H9 (cell line): ENCODE measurements at regions not wholly inside any gene's neighbourhood (a gene's known extent, or its start where the extent isn't known, plus 50 kb on each side); places are given as distances from the start of the nearest gene placed in this dataset.

Experiments
- DNase-seq: peaks from one replicate; pipeline ENCODE4 v3.0.0-alpha.2; 2017
- H2AFZ ChIP-seq: one replicate; pipeline ENCODE4 v1.6.1; 2013; ENCODE audit warnings: mild to moderate bottlenecking, low read length, control low read depth, moderate library complexity
- H2AK5ac ChIP-seq: 2 replicates; pipeline ENCODE4 v1.6.1; 2013; ENCODE audit warnings: low read length, control low read depth, mixed read lengths; ENCODE audit not compliant: insufficient read length
- H2BK120ac ChIP-seq: one replicate; pipeline ENCODE4 v1.6.1; 2013; ENCODE audit warnings: low read depth, mild to moderate bottlenecking, low read length, control low read depth, inconsistent platforms; ENCODE audit not compliant: poor library complexity, severe bottlenecking
- H2BK12ac ChIP-seq: 2 replicates; pipeline ENCODE4 v1.6.1; 2013; ENCODE audit warnings: low read length, control low read depth, mixed read lengths, low read depth; ENCODE audit not compliant: insufficient read length
- H2BK15ac ChIP-seq: 2 replicates; pipeline ENCODE4 v1.6.1; 2013; ENCODE audit warnings: low read depth, low read length, control low read depth
- H2BK20ac ChIP-seq: one replicate; pipeline ENCODE4 v1.6.1; 2013; ENCODE audit warnings: low read depth, mild to moderate bottlenecking, low read length, control low read depth, inconsistent platforms; ENCODE audit not compliant: poor library complexity, severe bottlenecking
- H2BK5ac ChIP-seq: 2 replicates; pipeline ENCODE4 v1.6.1; 2013; ENCODE audit warnings: low read length, control low read depth, mixed read lengths; ENCODE audit not compliant: insufficient read length
- H3K14ac ChIP-seq: 2 replicates; pipeline ENCODE4 v1.6.1; 2013; ENCODE audit warnings: low read length, control low read depth; ENCODE audit not compliant: insufficient read depth
- H3K18ac ChIP-seq: 2 replicates; pipeline ENCODE4 v1.6.1; 2013; ENCODE audit warnings: low read depth, mild to moderate bottlenecking, mixed read lengths, low read length, control low read depth; ENCODE audit not compliant: insufficient read length
- H3K23ac ChIP-seq: 2 replicates; pipeline ENCODE4 v1.6.1; 2013; ENCODE audit warnings: low read length, control low read depth, mixed read lengths, low read depth; ENCODE audit not compliant: insufficient read length
- H3K23me2 ChIP-seq: 2 replicates; pipeline ENCODE4 v1.6.1; 2013; ENCODE audit warnings: low read depth, mild to moderate bottlenecking, mixed read lengths, low read length, control low read depth; ENCODE audit not compliant: insufficient read length, poor library complexity, severe bottlenecking
- H3K27ac ChIP-seq: 2 replicates; pipeline ENCODE4 v1.5.1; 2013; ENCODE audit warnings: low read length, control low read depth, mixed read lengths, low read depth; ENCODE audit not compliant: insufficient read length
- H3K27me3 ChIP-seq: 2 replicates; pipeline ENCODE4 v1.6.1; 2013; ENCODE audit warnings: low read length, control low read depth, inconsistent platforms; ENCODE audit not compliant: insufficient read depth
- H3K4ac ChIP-seq: 2 replicates; pipeline ENCODE4 v1.6.1; 2013; ENCODE audit warnings: low read depth, mild to moderate bottlenecking, control low read depth, inconsistent platforms, low read length, moderate library complexity
- H3K4me1 ChIP-seq: 2 replicates; pipeline ENCODE4 v1.6.1; 2013; ENCODE audit warnings: low read length, control low read depth, inconsistent platforms; ENCODE audit not compliant: insufficient read depth
- H3K4me2 ChIP-seq: 2 replicates; pipeline ENCODE4 v1.6.1; 2013; ENCODE audit warnings: low read length, control low read depth, mixed read lengths; ENCODE audit not compliant: insufficient read length, insufficient read depth
- H3K56ac ChIP-seq: 2 replicates; pipeline ENCODE4 v1.6.1; 2013; ENCODE audit warnings: low read depth, mild to moderate bottlenecking, mixed read lengths, low read length, control low read depth; ENCODE audit not compliant: insufficient read length
- H3K79me1 ChIP-seq: 2 replicates; pipeline ENCODE4 v1.6.1; 2013; ENCODE audit warnings: low read depth, mild to moderate bottlenecking, moderate library complexity, low read length, control low read depth, inconsistent platforms; ENCODE audit not compliant: insufficient read depth, poor library complexity, severe bottlenecking
- H3K79me2 ChIP-seq: 2 replicates; pipeline ENCODE4 v1.6.1; 2013; ENCODE audit warnings: low read length, control low read depth, inconsistent platforms; ENCODE audit not compliant: insufficient read depth
- H3K9ac ChIP-seq: 2 replicates; pipeline ENCODE4 v1.6.1; 2013; ENCODE audit warnings: low read length, control low read depth, mixed read lengths; ENCODE audit not compliant: insufficient read length; ENCODE audit errors: extremely low read depth
- H3K9me3 ChIP-seq: one replicate; pipeline ENCODE4 v1.6.1; 2013; ENCODE audit warnings: low read depth, low read length, inconsistent platforms; ENCODE audit not compliant: control insufficient read depth
- H3T11ph ChIP-seq: one replicate; pipeline ENCODE4 v1.6.1; 2013; ENCODE audit warnings: mild to moderate bottlenecking, low read length, control low read depth, inconsistent platforms
- H4K20me1 ChIP-seq: one replicate; pipeline ENCODE4 v1.6.1; 2013; ENCODE audit not compliant: control insufficient read depth, insufficient read length, insufficient read depth
- H4K5ac ChIP-seq: 2 replicates; pipeline ENCODE4 v1.6.1; 2013; ENCODE audit warnings: low read depth, mild to moderate bottlenecking, mixed read lengths, low read length, control low read depth; ENCODE audit not compliant: insufficient read length
- H4K8ac ChIP-seq: replicated peaks from 2 replicates; pipeline ENCODE4 v1.6.1; 2013; ENCODE audit warnings: low read length, control low read depth, mixed read lengths, low read depth; ENCODE audit not compliant: insufficient read length
- H4K91ac ChIP-seq: 2 replicates; pipeline ENCODE4 v1.6.1; 2013; ENCODE audit warnings: low read depth, mild to moderate bottlenecking, moderate library complexity, mixed read lengths, low read length, control low read depth; ENCODE audit not compliant: insufficient read length
- H3K27ac Mint-ChIP-seq, 3 experiments: 2 replicates in 2 of 3; 3 replicates in 1 of 3; pipeline ENCODE4 v1.8.0; 2020 to 2021; ENCODE audit warnings: mixed read lengths in 3 of 3, mild to moderate bottlenecking in 1 of 3, moderate library complexity in 1 of 3
- H3K27me3 Mint-ChIP-seq: 2 replicates; pipeline ENCODE4 v1.8.0; 2021; ENCODE audit warnings: low read depth, mild to moderate bottlenecking, moderate library complexity, mixed read lengths
- H3K36me3 Mint-ChIP-seq, 3 experiments: 2 replicates in 2 of 3; 3 replicates in 1 of 3; pipeline ENCODE4 v1.8.0; 2020 to 2021; ENCODE audit warnings: low read depth in 3 of 3, mixed read lengths in 3 of 3; ENCODE audit not compliant: insufficient read depth in 1 of 3
- H3K4me1 Mint-ChIP-seq, 2 experiments: 2 replicates each; pipeline ENCODE4 v1.8.0; 2020; ENCODE audit warnings: mixed read lengths in 2 of 2
- H3K4me3 Mint-ChIP-seq, 2 experiments: 2 replicates in 1 of 2; 3 replicates in 1 of 2; pipeline ENCODE4 v1.8.0; 2020 to 2021; ENCODE audit warnings: mild to moderate bottlenecking in 2 of 2, mixed read lengths in 2 of 2, moderate library complexity in 1 of 2
- H3K9me3 Mint-ChIP-seq, 2 experiments: 2 replicates in 1 of 2; 3 replicates in 1 of 2; pipeline ENCODE4 v1.8.0; 2020; ENCODE audit warnings: mild to moderate bottlenecking in 2 of 2, mixed read lengths in 2 of 2, moderate library complexity in 1 of 2
- CTCF ChIP-seq: fragments of 200-600 bp; sonication (generic); conservative IDR thresholded peaks from 3 replicates; pipeline ENCODE4 v1.8.0; 2021; ENCODE audit warnings: antibody characterized with exemption, mild to moderate bottlenecking
- WGBS: extraction: QIAGEN DNeasy Blood & Tissue Kit; methylation state at CpG from one replicate; pipeline ENCODE4 v1.1.7; 2013; ENCODE audit warnings: missing lambda C conversion rate, low lambda C conversion rate, mixed read lengths; ENCODE audit not compliant: insufficient read length; ENCODE audit errors: extremely low coverage; 5-methylcytosine and 5-hydroxymethylcytosine counted together

GRCh38 chr2:81644189-81644588, 1339.6 kb upstream of the LRRTM1 start:
- no peak overlapping the region for H3K4ac ChIP-seq
- H2AFZ ChIP-seq = no peak overlapping the region
- TF ChIP-seq CTCF = no peak
- H3K23ac ChIP-seq = no peak overlapping the region
- H2BK20ac ChIP-seq = no peak overlapping the region
- H2BK15ac ChIP-seq = no peak overlapping the region
- WGBS = no CpG with 5 or more reads among the region's 1 CpG
- H3K79me2 ChIP-seq = no peaks in the 10 kb centered on the region
- no peak overlapping the region for H2BK5ac ChIP-seq
- H2AK5ac ChIP-seq = no peak overlapping the region
- H3K9me3 Mint-ChIP-seq = peaks cover 2 to 4% of the 10 kb centered on the region in 2 experiments; a peak in 4 of 5 replicates
- no peak overlapping the region for H2BK120ac ChIP-seq
- no peak overlapping the region for H3K27ac Mint-ChIP-seq
- H3K9me3 ChIP-seq = no peaks in the 10 kb centered on the region
- H4K8ac ChIP-seq = no peak overlapping the region
- H3K27me3 ChIP-seq = no peaks in the 10 kb centered on the region
- no peak overlapping the region for H4K5ac ChIP-seq
- H3K4me2 ChIP-seq = no peak overlapping the region
- H3K56ac ChIP-seq = no peak overlapping the region
- H3K14ac ChIP-seq = no peak overlapping the region
- peaks cover 30 to 36% of the 10 kb centered on the region in 2 experiments for H3K4me1 Mint-ChIP-seq
- H3K4me3 Mint-ChIP-seq = no peak overlapping the region
- H4K20me1 ChIP-seq = no peaks in the 10 kb centered on the region
- no peak overlapping the region for H3T11ph ChIP-seq
- peaks cover 0 to 3% (median 0%) of the 10 kb centered on the region in 3 experiments; a peak in 2 of 7 replicates for H3K36me3 Mint-ChIP-seq
- no peaks in the 10 kb centered on the region for H3K27me3 Mint-ChIP-seq
- H3K79me1 ChIP-seq = no peaks in the 10 kb centered on the region
- H2BK12ac ChIP-seq = no peak overlapping the region
- no peak overlapping the region for H4K91ac ChIP-seq
- no peaks in the 10 kb centered on the region for H3K23me2 ChIP-seq
- no peaks in the 10 kb centered on the region; the same call in 1 of the 2 replicates for H3K4me1 ChIP-seq
- H3K27ac ChIP-seq = no peak overlapping the region
- no peak for DNase-seq
- no peak overlapping the region for H3K9ac ChIP-seq
- no peak overlapping the region for H3K18ac ChIP-seq
